IMR-90 (cell line): ENCODE measurements at regions not wholly inside any gene's neighbourhood (a gene's known extent, or its start where the extent isn't known, plus 50 kb on each side); places are given as distances from the start of the nearest gene placed in this dataset.

ENCODE experiments used
- ATAC-seq: fragments of 200-7000 bp; cut with Tn5 transposase; 2 replicates; pipeline ENCODE4 v1.9.1; 2020; ENCODE audit warnings: low read depth, mild to moderate bottlenecking, moderate library complexity
- BruUV-seq: library from RNA; stranded (reverse); fragments of 400-500 nt; replicated peaks from 2 replicates; lab custom pipeline; 2021; lab: Mats Ljungman, UMichigan
- CTCF ChIA-PET: fragments of 300-600 bp; formaldehyde crosslinking; extraction: SDS; loops from one replicate; lab custom pipeline; 2021; ENCODE audit warnings: antibody characterized with exemption; lab: Yijun Ruan, JAX
- POLR2A ChIA-PET: fragments of 300-600 bp; sonication (Branson Sonifier 250); formaldehyde crosslinking; loops from one replicate; lab custom pipeline; 2022; ENCODE audit warnings: antibody characterized with exemption; ENCODE audit not compliant: unreplicated experiment; lab: Charles Lee
- DNase-seq: peaks from one replicate; pipeline ENCODE4 v3.0.0; 2013
- H2AFZ ChIP-seq: replicated peaks from 2 replicates; pipeline ENCODE3; 2013; ENCODE audit warnings: low read length, mild to moderate bottlenecking; ENCODE audit not compliant: poor library complexity
- H2AK5ac ChIP-seq: 2 replicates; pipeline ENCODE4 v1.6.1; 2013; ENCODE audit warnings: low read depth, low read length, inconsistent platforms
- H2AK9ac ChIP-seq: replicated peaks from 2 replicates; pipeline ENCODE3; 2013; ENCODE audit warnings: mild to moderate bottlenecking, low read depth, low read length, moderate library complexity; ENCODE audit not compliant: poor library complexity
- H2BK120ac ChIP-seq: 2 replicates; pipeline ENCODE4 v1.6.1; 2013; ENCODE audit warnings: low read depth, low read length, inconsistent platforms
- H2BK15ac ChIP-seq: 3 replicates; pipeline ENCODE4 v1.6.1; 2013; ENCODE audit warnings: low read depth, low read length, inconsistent platforms
- H2BK20ac ChIP-seq: 2 replicates; pipeline ENCODE4 v1.6.1; 2013; ENCODE audit warnings: low read depth, mild to moderate bottlenecking, inconsistent platforms, low read length, moderate library complexity
- H2BK5ac ChIP-seq: 2 replicates; pipeline ENCODE4 v1.6.1; 2013; ENCODE audit warnings: mild to moderate bottlenecking, low read depth, low read length, inconsistent platforms; ENCODE audit not compliant: poor library complexity, severe bottlenecking
- H3K14ac ChIP-seq: replicated peaks from 2 replicates; pipeline ENCODE4 v1.6.1; 2013; ENCODE audit warnings: low read depth, low read length, inconsistent platforms
- H3K18ac ChIP-seq: 2 replicates; pipeline ENCODE4 v1.6.1; 2013; ENCODE audit warnings: low read depth, low read length, control low read depth
- H3K23ac ChIP-seq: 2 replicates; pipeline ENCODE4 v1.6.1; 2013; ENCODE audit warnings: low read depth, low read length, inconsistent platforms
- H3K27ac ChIP-seq: 2 replicates; pipeline ENCODE4 v1.5.1; 2013; ENCODE audit warnings: mild to moderate bottlenecking, control low read depth, low read length; ENCODE audit not compliant: insufficient read depth
- H3K27me3 ChIP-seq: 2 replicates; pipeline ENCODE4 v1.6.1; 2013; ENCODE audit warnings: low read length; ENCODE audit not compliant: control insufficient read depth, insufficient read depth
- H3K36me3 ChIP-seq: 2 replicates; pipeline ENCODE4 v1.6.1; 2013; ENCODE audit warnings: low read length, mixed read lengths; ENCODE audit not compliant: control insufficient read depth, insufficient read depth
- H3K4ac ChIP-seq: 2 replicates; pipeline ENCODE4 v1.6.1; 2013; ENCODE audit warnings: low read depth, low read length, inconsistent platforms
- H3K4me1 ChIP-seq: 2 replicates; pipeline ENCODE4 v1.6.1; 2013; ENCODE audit warnings: low read length, mixed read lengths; ENCODE audit not compliant: control insufficient read depth, insufficient read depth
- H3K4me2 ChIP-seq: 2 replicates; pipeline ENCODE4 v1.6.1; 2013; ENCODE audit warnings: low read depth, mild to moderate bottlenecking, control low read depth, low read length, moderate library complexity
- H3K4me3 ChIP-seq: 2 replicates; pipeline ENCODE4 v1.5.1; 2013; ENCODE audit warnings: low read depth, mild to moderate bottlenecking, control low read depth, low read length, moderate library complexity; ENCODE audit not compliant: insufficient read depth
- H3K56ac ChIP-seq: 2 replicates; pipeline ENCODE4 v1.6.1; 2013; ENCODE audit warnings: low read length, inconsistent platforms; ENCODE audit not compliant: insufficient read depth; ENCODE audit errors: extremely low read depth
- H3K79me1 ChIP-seq, 2 experiments: 2 replicates each; pipeline ENCODE4 v1.6.1; 2013; ENCODE audit warnings: low read length in 2 of 2, inconsistent platforms in 1 of 2, low read depth in 1 of 2
- H3K9ac ChIP-seq: 2 replicates; pipeline ENCODE4 v1.6.1; 2013; ENCODE audit warnings: low read depth, low read length, control low read depth
- H3K9me1 ChIP-seq: 2 replicates; pipeline ENCODE4 v1.6.1; 2013; ENCODE audit warnings: low read length, inconsistent platforms; ENCODE audit not compliant: insufficient read depth
- H3K9me3 ChIP-seq: 2 replicates; pipeline ENCODE4 v1.6.1; 2013; ENCODE audit warnings: low read length; ENCODE audit not compliant: control insufficient read depth, insufficient read depth
- H4K20me1 ChIP-seq: 2 replicates; pipeline ENCODE4 v1.6.1; 2013; ENCODE audit warnings: low read length, inconsistent platforms; ENCODE audit not compliant: insufficient read depth
- H4K5ac ChIP-seq: 2 replicates; pipeline ENCODE4 v1.6.1; 2013; ENCODE audit warnings: mild to moderate bottlenecking, low read depth, low read length, control low read depth
- H4K8ac ChIP-seq, 2 experiments: 2 replicates each; pipeline ENCODE4 v1.6.1; 2013; ENCODE audit warnings: low read depth in 2 of 2, low read length in 2 of 2, control low read depth in 1 of 2, inconsistent platforms in 1 of 2
- H4K91ac ChIP-seq: 2 replicates; pipeline ENCODE4 v1.6.1; 2013; ENCODE audit warnings: low read depth, low read length, inconsistent platforms; ENCODE audit not compliant: insufficient read depth
- BHLHE40 ChIP-seq: fragments of 150-350 bp; IDR thresholded peaks from 2 replicates; pipeline ENCODE4 v1.6.1; 2016; ENCODE audit warnings: mild to moderate bottlenecking, low read depth, low read length
- CHD1 ChIP-seq: IDR thresholded peaks from 2 replicates; pipeline ENCODE4 v1.6.1; 2012; ENCODE audit warnings: low read depth, low read length, improper control_type of control experiment
- CTCF ChIP-seq: conservative IDR thresholded peaks from 2 replicates; pipeline ENCODE4 v1.5.1; 2012; ENCODE audit warnings: mild to moderate bottlenecking, low read depth, low read length, improper control_type of control experiment
- FOS ChIP-seq: fragments of 150-350 bp; IDR thresholded peaks from 2 replicates; pipeline ENCODE4 v1.6.1; 2016; ENCODE audit warnings: low read depth, low read length
- MAFK ChIP-seq: IDR thresholded peaks from 2 replicates; pipeline ENCODE4 v1.6.1; 2012; ENCODE audit warnings: low read depth, low read length, improper control_type of control experiment
- MAZ ChIP-seq: IDR thresholded peaks from 2 replicates; pipeline ENCODE4 v1.6.1; 2012; ENCODE audit warnings: low read depth, mild to moderate bottlenecking, low read length, improper control_type of control experiment, moderate library complexity, borderline replicate concordance
- MXI1 ChIP-seq: IDR thresholded peaks from 2 replicates; pipeline ENCODE4 v1.6.1; 2012; ENCODE audit warnings: low read depth, mild to moderate bottlenecking, low read length, moderate library complexity, borderline replicate concordance
- NFE2L2 ChIP-seq: fragments of 150-350 bp; IDR thresholded peaks from 2 replicates; pipeline ENCODE4 v1.6.1; 2016; ENCODE audit warnings: low read depth, mild to moderate bottlenecking, low read length
- POLR2A ChIP-seq: IDR thresholded peaks from 2 replicates; pipeline ENCODE4 v1.6.1; 2012; ENCODE audit warnings: mild to moderate bottlenecking, low read depth, low read length
- RCOR1 ChIP-seq: IDR thresholded peaks from 2 replicates; pipeline ENCODE4 v1.6.1; 2012; ENCODE audit warnings: mild to moderate bottlenecking, low read length, improper control_type of control experiment; ENCODE audit not compliant: insufficient replicate concordance
- RFX5 ChIP-seq: IDR thresholded peaks from 2 replicates; pipeline ENCODE4 v1.8.0; 2012; ENCODE audit warnings: low read depth, mild to moderate bottlenecking, low read length, moderate library complexity
- SMC3 ChIP-seq: fragments of 150-350 bp; IDR thresholded peaks from 2 replicates; pipeline ENCODE4 v1.6.1; 2016; ENCODE audit warnings: low read depth, mild to moderate bottlenecking, antibody characterized with exemption, low read length, moderate library complexity
- WGBS, 2 experiments: methylation state at CpG; one replicate each; pipeline versions ENCODE4 v1.1.5 to v1.1.7; 2013; ENCODE audit warnings: missing lambda C conversion rate in 2 of 2; ENCODE audit not compliant: insufficient read length in 1 of 2; ENCODE audit errors: extremely low coverage in 2 of 2; 5-methylcytosine and 5-hydroxymethylcytosine counted together
- dilution Hi-C: fragments of 300-500 bp; cut with HindIII; formaldehyde crosslinking; loops from one replicate; pipeline ENCODE4 v1.14.3; 2018; ENCODE audit warnings: low sequenced_read_pairs; ENCODE audit not compliant: unreplicated experiment
- in situ Hi-C: fragments of 300-500 bp; cut with MboI; formaldehyde crosslinking; loops from 3 replicates; pipeline ENCODE4 v1.14.3; 2019; ENCODE audit warnings: low sequenced_read_pairs, inconsistent platforms, mixed read lengths
- intact Hi-C: fragments of 100-400 bp; cut with micrococcal nuclease; formaldehyde crosslinking; loops from 2 replicates; pipeline ENCODE4 v1.10.0; 2022
- TF ChIP-seq, protein P1 (sequence below): fragments of 150-350 bp; IDR thresholded peaks from 2 replicates; pipeline ENCODE4 v1.6.1; 2017; ENCODE audit warnings: mild to moderate bottlenecking, antibody characterized with exemption, low read length, low read depth

DNA sequence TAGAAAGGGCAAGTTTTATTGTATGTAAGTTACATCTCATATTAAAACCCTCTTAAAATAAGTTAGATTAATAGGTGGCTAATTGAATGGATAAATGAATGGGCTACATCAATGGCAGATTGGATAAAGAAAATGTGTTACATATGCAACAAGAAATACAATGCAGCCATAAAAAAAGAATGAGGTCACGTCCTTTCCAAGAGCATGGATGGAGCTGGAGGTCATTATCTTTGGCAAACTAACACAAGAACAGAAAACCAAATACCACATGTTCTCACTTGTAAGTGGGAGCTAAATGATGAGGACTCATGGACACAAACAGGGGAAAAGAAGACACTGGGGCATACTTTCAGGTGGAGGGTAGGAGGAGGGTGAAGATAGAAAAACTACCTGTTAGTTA is 182.2 kb upstream of the GNAI1 start:
- DNase-seq (no peak), ATAC-seq (no peak)
- Histone ChIP-seq H3K23ac (no peak overlapping the region), H3K4me2 (no peak overlapping the region), H3K27me3 (no peaks in the 10 kb centered on the region), H2AK9ac (no peak overlapping the region), H3K14ac (no peak overlapping the region), H4K5ac (no peak overlapping the region), H2AK5ac (no peak overlapping the region), H3K36me3 (no peaks in the 10 kb centered on the region), H3K4ac (no peak overlapping the region), H3K18ac (no peak overlapping the region), H2AFZ (no peak overlapping the region), H3K9me3 (no peaks in the 10 kb centered on the region), H4K20me1 (no peaks in the 10 kb centered on the region), H2BK15ac (no peak overlapping the region), H3K4me1 (no peaks in the 10 kb centered on the region), H3K9ac (no peak overlapping the region), H3K56ac (no peak overlapping the region), H2BK120ac (no peak overlapping the region; the same call in 1 of the 2 replicates), H4K8ac (no peak overlapping the region), H3K79me1 (no peaks in the 10 kb centered on the region), H3K27ac (no peak overlapping the region), H2BK20ac (no peak overlapping the region), H4K91ac (no peak overlapping the region), H3K9me1 (no peaks in the 10 kb centered on the region), H3K4me3 (no peak overlapping the region), H2BK5ac (no peak overlapping the region)
- BruUV-seq = no TSS peak
- no peak for TF ChIP-seq MAFK
- TF ChIP-seq MXI1 = no peak
- TF ChIP-seq NFE2L2 = no peak
- no peak for TF ChIP-seq POLR2A
- TF ChIP-seq CHD1 = no peak
- no peak for TF ChIP-seq SMC3
- TF ChIP-seq RFX5 = no peak
- no peak for TF ChIP-seq BHLHE40
- TF ChIP-seq RCOR1 = no peak
- TF ChIP-seq, protein P1, sequence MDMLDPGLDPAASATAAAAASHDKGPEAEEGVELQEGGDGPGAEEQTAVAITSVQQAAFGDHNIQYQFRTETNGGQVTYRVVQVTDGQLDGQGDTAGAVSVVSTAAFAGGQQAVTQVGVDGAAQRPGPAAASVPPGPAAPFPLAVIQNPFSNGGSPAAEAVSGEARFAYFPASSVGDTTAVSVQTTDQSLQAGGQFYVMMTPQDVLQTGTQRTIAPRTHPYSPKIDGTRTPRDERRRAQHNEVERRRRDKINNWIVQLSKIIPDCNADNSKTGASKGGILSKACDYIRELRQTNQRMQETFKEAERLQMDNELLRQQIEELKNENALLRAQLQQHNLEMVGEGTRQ = no peak
- no peak for TF ChIP-seq MAZ
- no peak for TF ChIP-seq FOS
- no peak for TF ChIP-seq CTCF
- POLR2A ChIA-PET = no interaction called here
- in situ Hi-C loops = no loop called here
- dilution Hi-C loops = no loop called here
- intact Hi-C loops = no loop called here
- no CpG with 5 or more reads among the region's 1 CpG for WGBS, 2 experiments
- CTCF ChIA-PET = no interaction called here
